IMR-90 (cell line): ENCODE measurements at regions not wholly inside any gene's neighbourhood (a gene's known extent, or its start where the extent isn't known, plus 50 kb on each side); places are given as distances from the start of the nearest gene placed in this dataset.

Experiments used
- ATAC-seq: fragments of 200-7000 bp; cut with Tn5 transposase; 2 replicates; pipeline ENCODE4 v1.9.1; 2020; ENCODE audit warnings: low read depth, mild to moderate bottlenecking, moderate library complexity
- BruUV-seq: library from RNA; stranded (reverse); fragments of 400-500 nt; replicated peaks from 2 replicates; lab custom pipeline; 2021; lab: Mats Ljungman, UMichigan
- CTCF ChIA-PET: fragments of 300-600 bp; formaldehyde crosslinking; extraction: SDS; loops from one replicate; lab custom pipeline; 2021; ENCODE audit warnings: antibody characterized with exemption; lab: Yijun Ruan, JAX
- POLR2A ChIA-PET: fragments of 300-600 bp; sonication (Branson Sonifier 250); formaldehyde crosslinking; loops from one replicate; lab custom pipeline; 2022; ENCODE audit warnings: antibody characterized with exemption; ENCODE audit not compliant: unreplicated experiment; lab: Charles Lee
- DNase-seq: peaks from one replicate; pipeline ENCODE4 v3.0.0; 2013
- H2AFZ ChIP-seq: replicated peaks from 2 replicates; pipeline ENCODE3; 2013; ENCODE audit warnings: low read length, mild to moderate bottlenecking; ENCODE audit not compliant: poor library complexity
- H2AK5ac ChIP-seq: 2 replicates; pipeline ENCODE4 v1.6.1; 2013; ENCODE audit warnings: low read depth, low read length, inconsistent platforms
- H2AK9ac ChIP-seq: replicated peaks from 2 replicates; pipeline ENCODE3; 2013; ENCODE audit warnings: mild to moderate bottlenecking, low read depth, low read length, moderate library complexity; ENCODE audit not compliant: poor library complexity
- H2BK120ac ChIP-seq: 2 replicates; pipeline ENCODE4 v1.6.1; 2013; ENCODE audit warnings: low read depth, low read length, inconsistent platforms
- H2BK15ac ChIP-seq: 3 replicates; pipeline ENCODE4 v1.6.1; 2013; ENCODE audit warnings: low read depth, low read length, inconsistent platforms
- H2BK20ac ChIP-seq: 2 replicates; pipeline ENCODE4 v1.6.1; 2013; ENCODE audit warnings: low read depth, mild to moderate bottlenecking, inconsistent platforms, low read length, moderate library complexity
- H2BK5ac ChIP-seq: 2 replicates; pipeline ENCODE4 v1.6.1; 2013; ENCODE audit warnings: mild to moderate bottlenecking, low read depth, low read length, inconsistent platforms; ENCODE audit not compliant: poor library complexity, severe bottlenecking
- H3K14ac ChIP-seq: replicated peaks from 2 replicates; pipeline ENCODE4 v1.6.1; 2013; ENCODE audit warnings: low read depth, low read length, inconsistent platforms
- H3K18ac ChIP-seq: 2 replicates; pipeline ENCODE4 v1.6.1; 2013; ENCODE audit warnings: low read depth, low read length, control low read depth
- H3K23ac ChIP-seq: 2 replicates; pipeline ENCODE4 v1.6.1; 2013; ENCODE audit warnings: low read depth, low read length, inconsistent platforms
- H3K27ac ChIP-seq: 2 replicates; pipeline ENCODE4 v1.5.1; 2013; ENCODE audit warnings: mild to moderate bottlenecking, control low read depth, low read length; ENCODE audit not compliant: insufficient read depth
- H3K27me3 ChIP-seq: 2 replicates; pipeline ENCODE4 v1.6.1; 2013; ENCODE audit warnings: low read length; ENCODE audit not compliant: control insufficient read depth, insufficient read depth
- H3K36me3 ChIP-seq: 2 replicates; pipeline ENCODE4 v1.6.1; 2013; ENCODE audit warnings: low read length, mixed read lengths; ENCODE audit not compliant: control insufficient read depth, insufficient read depth
- H3K4ac ChIP-seq: 2 replicates; pipeline ENCODE4 v1.6.1; 2013; ENCODE audit warnings: low read depth, low read length, inconsistent platforms
- H3K4me1 ChIP-seq: 2 replicates; pipeline ENCODE4 v1.6.1; 2013; ENCODE audit warnings: low read length, mixed read lengths; ENCODE audit not compliant: control insufficient read depth, insufficient read depth
- H3K4me2 ChIP-seq: 2 replicates; pipeline ENCODE4 v1.6.1; 2013; ENCODE audit warnings: low read depth, mild to moderate bottlenecking, control low read depth, low read length, moderate library complexity
- H3K4me3 ChIP-seq: 2 replicates; pipeline ENCODE4 v1.5.1; 2013; ENCODE audit warnings: low read depth, mild to moderate bottlenecking, control low read depth, low read length, moderate library complexity; ENCODE audit not compliant: insufficient read depth
- H3K56ac ChIP-seq: 2 replicates; pipeline ENCODE4 v1.6.1; 2013; ENCODE audit warnings: low read length, inconsistent platforms; ENCODE audit not compliant: insufficient read depth; ENCODE audit errors: extremely low read depth
- H3K79me1 ChIP-seq, 2 experiments: 2 replicates each; pipeline ENCODE4 v1.6.1; 2013; ENCODE audit warnings: low read length in 2 of 2, inconsistent platforms in 1 of 2, low read depth in 1 of 2
- H3K9ac ChIP-seq: 2 replicates; pipeline ENCODE4 v1.6.1; 2013; ENCODE audit warnings: low read depth, low read length, control low read depth
- H3K9me1 ChIP-seq: 2 replicates; pipeline ENCODE4 v1.6.1; 2013; ENCODE audit warnings: low read length, inconsistent platforms; ENCODE audit not compliant: insufficient read depth
- H3K9me3 ChIP-seq: 2 replicates; pipeline ENCODE4 v1.6.1; 2013; ENCODE audit warnings: low read length; ENCODE audit not compliant: control insufficient read depth, insufficient read depth
- H4K20me1 ChIP-seq: 2 replicates; pipeline ENCODE4 v1.6.1; 2013; ENCODE audit warnings: low read length, inconsistent platforms; ENCODE audit not compliant: insufficient read depth
- H4K5ac ChIP-seq: 2 replicates; pipeline ENCODE4 v1.6.1; 2013; ENCODE audit warnings: mild to moderate bottlenecking, low read depth, low read length, control low read depth
- H4K8ac ChIP-seq, 2 experiments: 2 replicates each; pipeline ENCODE4 v1.6.1; 2013; ENCODE audit warnings: low read depth in 2 of 2, low read length in 2 of 2, control low read depth in 1 of 2, inconsistent platforms in 1 of 2
- H4K91ac ChIP-seq: 2 replicates; pipeline ENCODE4 v1.6.1; 2013; ENCODE audit warnings: low read depth, low read length, inconsistent platforms; ENCODE audit not compliant: insufficient read depth
- BHLHE40 ChIP-seq: fragments of 150-350 bp; IDR thresholded peaks from 2 replicates; pipeline ENCODE4 v1.6.1; 2016; ENCODE audit warnings: mild to moderate bottlenecking, low read depth, low read length
- CEBPB ChIP-seq: IDR thresholded peaks from 2 replicates; pipeline ENCODE4 v1.6.1; 2012; ENCODE audit warnings: low read depth, low read length, improper control_type of control experiment
- CHD1 ChIP-seq: IDR thresholded peaks from 2 replicates; pipeline ENCODE4 v1.6.1; 2012; ENCODE audit warnings: low read depth, low read length, improper control_type of control experiment
- FOS ChIP-seq: fragments of 150-350 bp; IDR thresholded peaks from 2 replicates; pipeline ENCODE4 v1.6.1; 2016; ENCODE audit warnings: low read depth, low read length
- MAFK ChIP-seq: IDR thresholded peaks from 2 replicates; pipeline ENCODE4 v1.6.1; 2012; ENCODE audit warnings: low read depth, low read length, improper control_type of control experiment
- MAZ ChIP-seq: IDR thresholded peaks from 2 replicates; pipeline ENCODE4 v1.6.1; 2012; ENCODE audit warnings: low read depth, mild to moderate bottlenecking, low read length, improper control_type of control experiment, moderate library complexity, borderline replicate concordance
- MXI1 ChIP-seq: IDR thresholded peaks from 2 replicates; pipeline ENCODE4 v1.6.1; 2012; ENCODE audit warnings: low read depth, mild to moderate bottlenecking, low read length, moderate library complexity, borderline replicate concordance
- NFE2L2 ChIP-seq: fragments of 150-350 bp; IDR thresholded peaks from 2 replicates; pipeline ENCODE4 v1.6.1; 2016; ENCODE audit warnings: low read depth, mild to moderate bottlenecking, low read length
- POLR2A ChIP-seq: IDR thresholded peaks from 2 replicates; pipeline ENCODE4 v1.6.1; 2012; ENCODE audit warnings: mild to moderate bottlenecking, low read depth, low read length
- RAD21 ChIP-seq: IDR thresholded peaks from 2 replicates; pipeline ENCODE4 v1.6.1; 2012; ENCODE audit warnings: low read length, improper control_type of control experiment
- RCOR1 ChIP-seq: IDR thresholded peaks from 2 replicates; pipeline ENCODE4 v1.6.1; 2012; ENCODE audit warnings: mild to moderate bottlenecking, low read length, improper control_type of control experiment; ENCODE audit not compliant: insufficient replicate concordance
- RFX5 ChIP-seq: IDR thresholded peaks from 2 replicates; pipeline ENCODE4 v1.8.0; 2012; ENCODE audit warnings: low read depth, mild to moderate bottlenecking, low read length, moderate library complexity
- SMC3 ChIP-seq: fragments of 150-350 bp; IDR thresholded peaks from 2 replicates; pipeline ENCODE4 v1.6.1; 2016; ENCODE audit warnings: low read depth, mild to moderate bottlenecking, antibody characterized with exemption, low read length, moderate library complexity
- dilution Hi-C: fragments of 300-500 bp; cut with HindIII; formaldehyde crosslinking; loops from one replicate; pipeline ENCODE4 v1.14.3; 2018; ENCODE audit warnings: low sequenced_read_pairs; ENCODE audit not compliant: unreplicated experiment
- in situ Hi-C: fragments of 300-500 bp; cut with MboI; formaldehyde crosslinking; loops from 3 replicates; pipeline ENCODE4 v1.14.3; 2019; ENCODE audit warnings: low sequenced_read_pairs, inconsistent platforms, mixed read lengths
- intact Hi-C: fragments of 100-400 bp; cut with micrococcal nuclease; formaldehyde crosslinking; loops from 2 replicates; pipeline ENCODE4 v1.10.0; 2022
- TF ChIP-seq, protein P1 (sequence below): fragments of 150-350 bp; IDR thresholded peaks from 2 replicates; pipeline ENCODE4 v1.6.1; 2017; ENCODE audit warnings: mild to moderate bottlenecking, antibody characterized with exemption, low read length, low read depth
- TF ChIP-seq, protein P2 (sequence below): fragments of 150-350 bp; IDR thresholded peaks from 2 replicates; pipeline ENCODE4 v1.6.1; 2016; ENCODE audit warnings: low read depth, mild to moderate bottlenecking, low read length, moderate library complexity, borderline replicate concordance
- TF ChIP-seq, protein P3 (sequence below): conservative IDR thresholded peaks from 2 replicates; pipeline ENCODE4 v1.5.1; 2012; ENCODE audit warnings: mild to moderate bottlenecking, low read depth, low read length, improper control_type of control experiment

DNA sequence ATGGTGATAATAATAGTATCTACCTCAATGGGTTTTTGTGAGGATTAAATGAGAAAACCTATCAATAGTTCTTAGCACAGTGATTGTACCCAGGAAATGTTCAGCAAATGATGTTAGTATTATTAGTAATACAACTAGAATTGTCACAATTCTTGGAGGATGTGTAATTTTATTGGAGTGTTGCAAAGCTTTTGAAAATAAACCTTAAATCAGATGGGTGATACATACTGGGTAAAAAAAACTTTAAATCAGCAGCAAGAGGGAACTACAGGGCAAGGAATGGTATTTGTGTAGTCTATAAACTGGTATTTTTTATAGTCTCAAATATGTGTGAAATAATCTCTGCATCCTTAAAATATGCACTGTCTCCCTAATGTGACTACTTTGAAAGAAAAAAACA is 371.6 kb downstream of the PIK3R1 start:
- intact Hi-C loops, result no loop called here
- Histone ChIP-seq H3K4me3 (no peak overlapping the region), H2AK9ac (no peak overlapping the region), H3K18ac (no peak overlapping the region), H2BK120ac (no peak overlapping the region), H3K4me1 (peaks cover 2% of the 10 kb centered on the region; the same call in 1 of the 2 replicates), H3K79me1 (no peaks in the 10 kb centered on the region), H3K9me3 (no peaks in the 10 kb centered on the region), H3K36me3 (no peaks in the 10 kb centered on the region), H3K4ac (no peak overlapping the region), H3K23ac (no peak overlapping the region), H4K8ac (no peak overlapping the region), H4K20me1 (no peaks in the 10 kb centered on the region), H4K91ac (no peak overlapping the region), H3K9me1 (no peaks in the 10 kb centered on the region), H2BK15ac (no peak overlapping the region), H2BK5ac (peak overlapping the region; percentile 81), H3K14ac (no peak overlapping the region), H3K4me2 (no peak overlapping the region; the same call in 1 of the 2 replicates), H2AK5ac (no peak overlapping the region), H2AFZ (no peak overlapping the region), H4K5ac (no peak overlapping the region), H3K9ac (no peak overlapping the region), H2BK20ac (no peak overlapping the region), H3K56ac (no peak overlapping the region), H3K27ac (no peak overlapping the region), H3K27me3 (no peaks in the 10 kb centered on the region)
- in situ Hi-C loops, result no loop called here
- ChIA-PET CTCF (no interaction called here), POLR2A (no interaction called here)
- TF ChIP-seq POLR2A (no peak), BHLHE40 (no peak), RCOR1 (no peak), MXI1 (no peak), CEBPB (no peak), MAFK (no peak), MAZ (no peak), SMC3 (no peak), RAD21 (no peak), CHD1 (no peak), RFX5 (no peak), NFE2L2 (no peak), FOS (no peak)
- TF ChIP-seq, protein P1, sequence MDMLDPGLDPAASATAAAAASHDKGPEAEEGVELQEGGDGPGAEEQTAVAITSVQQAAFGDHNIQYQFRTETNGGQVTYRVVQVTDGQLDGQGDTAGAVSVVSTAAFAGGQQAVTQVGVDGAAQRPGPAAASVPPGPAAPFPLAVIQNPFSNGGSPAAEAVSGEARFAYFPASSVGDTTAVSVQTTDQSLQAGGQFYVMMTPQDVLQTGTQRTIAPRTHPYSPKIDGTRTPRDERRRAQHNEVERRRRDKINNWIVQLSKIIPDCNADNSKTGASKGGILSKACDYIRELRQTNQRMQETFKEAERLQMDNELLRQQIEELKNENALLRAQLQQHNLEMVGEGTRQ, result no peak
- TF ChIP-seq, protein P2, sequence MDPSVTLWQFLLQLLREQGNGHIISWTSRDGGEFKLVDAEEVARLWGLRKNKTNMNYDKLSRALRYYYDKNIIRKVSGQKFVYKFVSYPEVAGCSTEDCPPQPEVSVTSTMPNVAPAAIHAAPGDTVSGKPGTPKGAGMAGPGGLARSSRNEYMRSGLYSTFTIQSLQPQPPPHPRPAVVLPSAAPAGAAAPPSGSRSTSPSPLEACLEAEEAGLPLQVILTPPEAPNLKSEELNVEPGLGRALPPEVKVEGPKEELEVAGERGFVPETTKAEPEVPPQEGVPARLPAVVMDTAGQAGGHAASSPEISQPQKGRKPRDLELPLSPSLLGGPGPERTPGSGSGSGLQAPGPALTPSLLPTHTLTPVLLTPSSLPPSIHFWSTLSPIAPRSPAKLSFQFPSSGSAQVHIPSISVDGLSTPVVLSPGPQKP, result no peak
- TF ChIP-seq, protein P3, sequence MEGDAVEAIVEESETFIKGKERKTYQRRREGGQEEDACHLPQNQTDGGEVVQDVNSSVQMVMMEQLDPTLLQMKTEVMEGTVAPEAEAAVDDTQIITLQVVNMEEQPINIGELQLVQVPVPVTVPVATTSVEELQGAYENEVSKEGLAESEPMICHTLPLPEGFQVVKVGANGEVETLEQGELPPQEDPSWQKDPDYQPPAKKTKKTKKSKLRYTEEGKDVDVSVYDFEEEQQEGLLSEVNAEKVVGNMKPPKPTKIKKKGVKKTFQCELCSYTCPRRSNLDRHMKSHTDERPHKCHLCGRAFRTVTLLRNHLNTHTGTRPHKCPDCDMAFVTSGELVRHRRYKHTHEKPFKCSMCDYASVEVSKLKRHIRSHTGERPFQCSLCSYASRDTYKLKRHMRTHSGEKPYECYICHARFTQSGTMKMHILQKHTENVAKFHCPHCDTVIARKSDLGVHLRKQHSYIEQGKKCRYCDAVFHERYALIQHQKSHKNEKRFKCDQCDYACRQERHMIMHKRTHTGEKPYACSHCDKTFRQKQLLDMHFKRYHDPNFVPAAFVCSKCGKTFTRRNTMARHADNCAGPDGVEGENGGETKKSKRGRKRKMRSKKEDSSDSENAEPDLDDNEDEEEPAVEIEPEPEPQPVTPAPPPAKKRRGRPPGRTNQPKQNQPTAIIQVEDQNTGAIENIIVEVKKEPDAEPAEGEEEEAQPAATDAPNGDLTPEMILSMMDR, result no peak
- no peak for ATAC-seq
- no TSS peak for BruUV-seq
- dilution Hi-C loops, result no loop called here
- DNase-seq, result peak; percentile 23
